Fibroblast of peridontal ligament (primary cell): ENCODE measurements at regions not wholly inside any gene's neighbourhood (a gene's known extent, or its start where the extent isn't known, plus 50 kb on each side); places are given as distances from the start of the nearest gene placed in this dataset.

Experiments used
- DNase-seq: peaks from one replicate; pipeline ENCODE4 v3.0.0-alpha.2; 2010; ENCODE audit errors: extremely low read depth

DNA sequence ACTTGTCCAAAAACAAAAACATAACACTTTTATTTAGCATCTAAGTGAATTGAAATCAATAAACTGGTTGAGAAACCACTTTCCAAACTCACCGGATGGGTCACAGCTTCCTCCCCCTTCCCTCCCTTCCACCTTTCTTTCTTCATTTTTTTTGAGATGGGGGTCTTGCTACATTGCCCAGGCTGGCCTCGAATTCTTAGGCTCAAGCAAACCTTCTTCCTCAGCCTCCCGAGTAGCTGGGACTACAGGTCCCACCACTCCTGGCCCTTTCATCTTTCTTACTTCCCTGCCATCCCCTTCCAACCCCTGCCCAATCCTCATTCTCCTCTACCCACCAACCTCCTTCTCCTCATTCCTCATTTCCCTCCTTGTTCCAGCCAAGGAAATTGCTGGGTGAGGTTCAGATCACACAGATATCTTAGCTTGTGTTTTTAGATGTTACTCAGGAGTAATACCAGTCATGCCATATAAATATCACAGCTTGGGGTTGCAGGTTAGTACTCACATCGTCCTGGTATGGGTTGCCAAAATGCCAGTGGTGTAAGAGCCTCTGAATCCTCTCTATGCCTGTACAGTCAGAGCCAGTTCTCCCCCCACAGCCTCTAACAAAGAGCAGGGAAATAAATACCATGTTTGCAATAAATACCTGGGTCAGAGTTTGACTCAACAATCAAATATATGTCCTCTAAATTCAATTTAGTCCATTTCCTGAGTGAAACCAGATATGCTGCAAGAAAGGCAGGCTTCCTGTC, 132.7 kb upstream of the NDUFV2 start:
- no peak for DNase-seq

DNA sequence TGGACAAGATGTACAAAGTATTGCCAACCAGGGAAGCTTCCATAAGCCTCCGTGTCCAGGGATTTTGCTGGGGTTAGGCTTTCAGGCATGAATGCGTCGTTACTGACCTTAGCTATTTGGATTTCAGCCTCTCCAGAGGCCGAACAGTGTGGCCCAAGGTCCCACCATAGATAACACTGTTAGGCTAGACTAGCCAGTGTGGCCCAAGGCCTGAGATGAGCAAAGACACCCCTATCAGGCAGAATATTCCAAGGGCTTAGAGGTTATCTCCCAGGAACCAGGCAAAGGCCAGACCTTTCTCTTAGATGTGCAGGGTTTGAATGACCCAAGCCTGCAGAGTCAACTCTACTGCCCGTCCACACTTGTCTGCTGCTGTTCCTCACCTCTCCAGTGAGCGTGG, 131.7 kb upstream of the NDUFV2 start:
- no peak for DNase-seq

DNA sequence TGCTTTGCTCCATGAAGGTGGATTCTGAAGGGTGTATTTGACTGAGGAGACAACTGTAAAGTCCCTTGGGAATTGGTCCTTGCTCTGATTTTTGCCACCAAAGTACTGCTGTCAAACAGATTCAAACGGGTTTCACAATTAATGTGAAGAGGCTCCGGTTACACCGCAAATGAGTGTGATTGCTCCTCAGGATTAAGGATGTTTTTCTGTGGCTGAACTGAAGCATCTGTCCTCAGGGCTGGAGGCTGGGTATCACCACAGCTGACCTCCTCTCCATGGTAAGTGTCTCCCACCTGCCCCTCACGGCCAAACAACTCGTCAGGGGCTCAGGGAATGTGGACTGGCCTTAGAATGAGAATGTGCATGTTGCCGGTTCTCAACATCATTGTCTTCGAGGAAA, 130.4 kb upstream of the NDUFV2 start:
- DNase-seq = no peak

DNA sequence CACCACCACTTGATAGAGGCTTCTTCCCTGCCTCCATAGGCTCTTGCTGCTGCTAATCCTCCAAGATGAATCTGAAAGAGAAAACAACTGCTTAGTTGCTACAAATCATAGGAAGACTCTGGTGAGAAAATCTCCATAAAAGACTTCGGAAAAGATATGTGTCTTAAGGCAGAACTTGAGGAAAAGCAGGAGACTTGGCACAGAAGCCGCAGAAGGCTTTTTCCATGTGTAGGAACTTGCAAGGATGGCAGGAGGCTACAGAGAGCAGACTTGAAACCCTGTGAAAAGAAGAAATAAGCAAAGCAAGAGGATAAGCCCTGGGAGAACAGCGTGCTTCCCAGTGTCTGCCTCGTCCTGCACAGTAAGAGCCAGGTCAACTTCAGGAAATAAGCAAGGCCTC, 128.2 kb upstream of the NDUFV2 start:
- DNase-seq = no peak

DNA sequence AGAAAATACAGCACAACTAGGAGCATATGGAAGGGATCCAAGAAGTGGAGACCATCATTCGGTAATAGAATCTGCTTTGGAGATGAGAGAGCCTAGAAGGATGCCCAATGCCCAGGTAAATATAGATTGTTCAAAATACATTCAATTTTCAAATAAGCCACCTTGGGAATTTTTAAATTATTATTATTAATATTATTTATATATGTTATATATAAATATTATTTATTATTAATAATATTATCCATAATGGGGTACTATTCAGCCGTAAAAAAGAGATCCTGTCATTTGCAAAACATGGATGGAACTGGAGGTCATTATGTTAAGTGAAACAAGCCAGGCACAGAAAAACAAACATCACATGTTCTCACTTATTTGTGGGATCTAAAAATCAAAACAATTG, 127.8 kb upstream of the NDUFV2 start:
- DNase-seq = no peak

DNA sequence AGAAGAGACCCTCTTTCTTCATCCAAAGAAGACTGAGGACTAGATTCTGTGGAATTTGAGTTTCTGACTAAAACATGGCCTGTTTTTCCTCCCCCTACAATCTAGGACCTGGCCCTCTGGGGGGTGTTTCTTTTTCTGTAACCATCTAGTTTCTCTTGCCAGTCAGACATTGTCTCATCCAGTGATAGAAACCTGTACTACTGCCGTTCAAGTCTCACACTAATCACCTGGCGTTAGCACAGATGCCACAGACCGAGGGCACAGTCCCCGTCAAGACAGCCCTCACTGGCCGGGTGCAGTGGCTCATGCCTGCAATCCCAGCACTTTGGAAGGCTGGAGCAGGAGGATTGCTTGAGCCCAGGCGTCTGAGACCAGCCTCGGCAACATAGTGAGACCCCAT, 126.9 kb upstream of the NDUFV2 start:
- no peak for DNase-seq

DNA sequence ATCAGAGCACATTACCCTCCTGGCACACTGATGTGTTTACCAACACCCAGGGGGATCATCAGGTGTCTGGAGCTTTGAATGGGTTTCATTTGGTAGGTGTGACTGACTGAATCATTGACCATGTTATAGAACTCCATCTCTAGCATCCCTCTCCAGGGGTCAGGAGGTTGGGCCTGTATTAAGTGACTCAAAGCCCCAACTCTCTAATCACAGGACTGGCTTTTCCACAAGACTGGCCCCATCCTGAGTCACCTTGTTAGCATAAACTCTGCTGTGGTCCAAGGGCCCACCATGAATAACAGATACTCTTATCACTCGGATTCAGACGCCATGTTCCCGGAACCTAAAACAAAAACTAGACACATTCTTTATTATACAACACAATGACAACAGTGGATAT, 125.9 kb upstream of the NDUFV2 start:
- DNase-seq = no peak

DNA sequence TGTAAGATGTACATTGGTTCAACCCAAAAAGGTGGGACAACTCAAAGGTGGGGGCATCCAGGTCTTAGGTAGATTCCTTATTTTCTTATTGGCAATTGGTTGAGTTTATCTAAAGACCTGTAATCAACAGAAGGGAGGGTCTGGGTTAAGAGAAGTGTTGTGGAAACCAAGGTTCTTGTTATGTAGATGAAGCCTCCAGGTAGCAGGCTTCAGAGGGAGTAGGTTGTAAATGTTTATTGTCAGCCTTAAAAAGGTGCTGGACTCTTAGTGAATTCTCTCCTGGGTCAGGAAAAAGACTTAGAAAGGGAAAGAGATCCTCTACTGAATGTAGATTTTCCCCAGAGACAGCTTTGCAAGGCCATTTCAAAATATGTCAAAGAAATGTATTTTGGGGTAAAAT, 125.3 kb upstream of the NDUFV2 start:
- DNase-seq = no peak

DNA sequence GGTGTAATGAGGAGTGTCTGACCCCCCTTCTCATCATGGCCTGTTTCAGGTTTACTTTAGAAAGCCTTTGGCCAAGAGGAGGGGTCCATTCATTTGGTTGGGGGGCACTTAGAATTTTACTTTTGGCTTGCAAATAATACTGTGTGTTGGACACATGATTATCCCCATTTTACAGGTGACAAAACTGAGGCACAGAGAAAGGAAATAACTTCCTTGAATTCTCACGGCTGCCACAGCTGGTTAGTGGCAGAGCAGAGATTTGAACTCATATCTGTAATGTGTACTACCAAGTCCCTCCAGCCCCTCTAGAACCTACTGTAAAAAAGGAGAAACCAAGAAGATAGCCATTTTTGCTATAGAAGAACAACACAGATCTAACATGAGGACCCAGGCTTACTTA, 124.8 kb upstream of the NDUFV2 start:
- no peak for DNase-seq

DNA sequence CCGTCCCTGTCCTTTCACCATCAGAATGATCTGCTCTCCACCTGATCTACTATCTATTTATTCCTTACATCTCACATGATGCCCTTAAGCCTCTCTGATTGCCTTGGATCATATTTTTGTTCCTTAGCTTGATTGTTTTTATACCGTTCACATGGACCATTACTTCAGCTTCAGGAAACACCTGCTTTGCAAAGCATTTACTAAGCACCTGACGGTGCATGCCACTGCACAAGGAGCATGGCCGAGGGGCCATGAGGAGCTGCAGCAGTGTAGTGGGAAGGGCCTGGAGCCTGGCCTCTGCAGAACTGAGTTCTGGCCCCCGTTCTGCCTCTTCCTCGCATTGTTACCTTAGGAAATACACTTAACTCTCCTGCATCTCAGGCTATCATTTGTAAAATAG, 124.1 kb upstream of the NDUFV2 start:
- DNase-seq = no peak

DNA sequence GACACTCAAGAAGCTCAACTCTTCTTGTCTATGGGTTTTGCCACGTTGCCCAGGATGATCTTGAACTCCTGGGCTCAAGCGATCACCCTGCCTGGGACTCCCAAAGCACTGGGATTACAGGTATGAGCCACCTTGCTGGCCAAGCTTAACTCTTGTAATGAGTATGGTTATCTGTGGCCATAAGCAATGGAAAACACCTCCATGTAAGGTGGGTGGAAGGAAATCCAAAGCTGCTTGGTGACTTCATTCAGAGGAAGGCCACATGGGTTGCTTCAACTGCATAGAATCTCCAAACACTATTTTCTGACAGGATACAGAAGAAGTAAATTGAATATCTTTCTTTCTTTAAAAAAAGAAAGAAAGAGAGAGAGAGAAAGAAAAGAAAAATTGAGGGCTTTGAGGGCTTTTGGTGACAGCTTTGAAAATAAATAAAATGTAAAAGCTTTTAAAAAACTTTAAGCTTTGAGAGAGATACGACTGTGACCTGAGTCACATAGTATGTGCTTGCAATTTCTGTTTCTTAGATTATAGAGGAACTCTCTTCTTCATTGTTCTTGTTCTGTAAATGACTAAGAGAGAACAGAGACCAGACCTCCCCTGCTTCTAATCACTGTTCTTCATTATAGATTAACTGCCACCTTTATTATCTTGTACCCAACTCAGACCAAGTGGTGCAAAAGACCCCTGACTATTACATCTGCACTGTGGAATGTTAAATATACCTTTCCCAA, 123.1 kb upstream of the NDUFV2 start:
- DNase-seq = no peak

DNA sequence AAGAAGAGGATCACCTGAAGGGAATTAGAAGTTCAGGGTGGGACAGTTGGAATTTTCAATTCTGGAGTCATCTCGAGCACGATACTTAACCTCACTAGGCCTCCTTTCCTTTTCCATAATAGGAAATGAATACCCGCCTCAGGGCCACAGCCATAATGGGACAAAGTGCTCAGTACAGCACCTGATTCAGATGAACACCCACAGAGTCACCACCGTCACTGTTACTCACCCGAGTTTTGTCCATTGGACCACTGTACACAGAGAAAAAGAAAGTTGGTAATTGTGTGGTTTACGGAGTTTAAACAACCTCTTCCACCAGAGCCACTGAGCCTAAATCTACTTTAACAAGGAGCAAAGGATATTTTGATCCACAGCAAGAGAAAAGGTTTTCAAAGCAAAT, 122.0 kb upstream of the NDUFV2 start:
- no peak for DNase-seq

DNA sequence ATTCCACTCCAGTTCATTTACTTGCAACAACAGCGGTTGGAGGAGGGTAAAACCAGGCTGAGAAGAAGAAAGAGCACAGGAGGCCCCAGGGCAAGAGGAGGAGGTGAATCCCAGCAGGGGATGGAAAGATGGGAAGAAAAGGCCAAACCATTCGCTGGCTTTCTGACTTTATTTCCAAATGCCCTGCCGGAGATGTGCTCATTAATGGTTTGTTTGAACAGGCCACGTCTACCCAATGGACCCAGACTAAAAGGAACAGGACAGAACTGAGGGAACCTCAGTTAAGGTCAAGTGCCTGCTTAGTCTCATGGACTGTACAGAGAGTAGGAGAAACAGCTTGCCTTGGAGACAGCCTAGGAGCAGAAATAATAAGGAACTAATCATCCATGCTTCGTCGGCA, 121.6 kb upstream of the NDUFV2 start:
- no peak for DNase-seq

DNA sequence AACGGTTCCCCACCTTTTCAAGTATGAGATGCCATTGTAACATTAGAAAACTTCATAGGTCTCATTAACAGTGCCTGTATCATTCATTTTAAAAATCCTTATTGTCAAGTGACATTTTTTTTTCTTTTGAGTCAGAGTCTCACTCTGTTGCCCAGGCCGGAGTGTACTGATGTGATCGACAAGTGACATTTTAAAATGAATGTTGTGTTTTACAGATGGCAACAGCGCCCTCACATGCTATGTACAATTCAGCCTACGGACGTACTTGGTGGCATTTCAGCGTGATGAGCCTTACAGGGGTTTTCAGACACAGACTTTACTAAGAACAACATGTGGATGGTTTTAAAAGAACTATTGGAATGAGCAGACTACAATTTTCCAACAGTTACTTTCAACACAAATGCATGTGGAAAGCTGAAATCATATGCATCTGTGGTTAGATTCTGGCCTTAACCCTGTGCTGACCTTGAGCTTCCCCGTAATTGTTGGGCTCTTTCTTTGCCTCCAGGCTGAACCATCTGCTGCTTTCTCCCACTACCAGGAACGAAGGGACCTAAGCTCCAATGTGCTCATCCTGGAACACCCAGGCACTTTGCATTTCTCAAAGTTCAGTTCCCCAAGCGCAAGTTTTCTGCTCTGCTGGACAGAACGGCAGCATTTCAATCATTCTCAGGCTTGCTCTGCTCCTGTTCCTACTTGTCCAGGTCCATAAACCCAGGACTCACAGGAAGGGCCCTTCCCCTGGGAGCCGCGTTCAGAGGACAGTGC, 119.9 kb upstream of the NDUFV2 start:
- peak; percentile 98 for DNase-seq

DNA sequence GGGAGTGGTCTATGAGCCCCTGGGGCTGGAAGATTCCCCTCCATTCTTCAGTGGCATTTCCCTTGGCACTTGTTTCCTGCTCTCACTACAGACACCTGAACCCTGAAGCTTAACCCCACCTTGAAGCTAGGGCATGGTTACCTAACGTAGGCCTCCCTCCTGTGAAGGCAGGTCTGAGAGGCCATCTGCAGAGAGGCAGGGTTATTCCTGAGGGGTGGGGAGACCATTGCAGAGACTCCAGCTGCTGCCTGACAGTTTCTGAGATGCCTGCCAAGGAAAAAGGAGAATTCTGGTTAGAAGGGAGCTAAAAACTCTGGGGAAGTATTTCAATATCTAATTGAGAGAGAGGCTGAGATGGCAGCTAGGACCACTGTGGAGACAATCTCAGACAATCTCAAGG, 119.3 kb upstream of the NDUFV2 start:
- peak; percentile 35 for DNase-seq

DNA sequence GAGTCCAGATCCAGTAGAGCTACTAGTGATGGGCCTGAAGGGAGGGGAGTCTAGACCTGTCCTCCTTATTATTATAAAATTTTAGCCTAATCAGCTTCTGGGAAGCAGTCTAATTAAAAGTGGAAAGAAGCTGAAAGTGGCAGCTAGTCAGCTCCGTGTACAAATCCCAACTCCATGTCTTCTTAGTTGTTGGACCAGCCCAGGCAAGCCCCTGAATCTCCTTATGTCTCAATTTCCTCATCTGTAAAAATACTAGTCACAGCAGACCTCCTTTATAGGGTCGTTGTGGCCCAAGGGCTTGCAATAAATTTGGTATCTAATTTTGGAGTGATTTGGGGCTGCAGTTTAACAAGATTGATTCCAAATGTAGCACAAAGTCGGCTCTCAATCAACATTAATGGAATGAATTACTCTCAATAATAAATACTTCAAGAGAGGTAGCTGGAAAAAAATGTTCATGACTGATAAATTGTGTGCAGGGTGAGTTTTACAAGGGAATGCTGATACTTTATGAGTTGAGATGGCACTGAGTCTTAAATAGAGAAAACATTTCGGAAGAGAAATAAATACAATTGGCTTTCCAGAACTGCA, 118.3 kb upstream of the NDUFV2 start:
- DNase-seq = no peak

DNA sequence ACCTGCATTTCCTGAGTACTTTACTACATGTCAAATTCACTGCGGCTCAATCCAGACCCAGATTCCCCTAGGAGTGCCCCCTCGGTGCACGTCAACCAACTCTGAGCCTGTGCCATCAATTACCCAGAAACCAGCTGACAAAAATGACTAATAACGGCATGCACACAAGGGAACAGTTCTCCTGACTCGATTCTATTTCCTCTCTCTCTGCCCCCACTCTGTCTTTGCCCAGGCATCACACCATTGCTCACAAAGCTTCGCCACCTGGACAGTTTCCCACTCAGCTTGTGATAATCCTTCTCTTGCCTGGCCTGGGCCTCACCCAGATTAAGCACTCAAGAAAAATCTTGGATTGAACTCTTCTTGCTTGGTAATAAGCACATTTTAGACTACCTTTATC, 115.3 kb upstream of the NDUFV2 start:
- peak; percentile 38 for DNase-seq

DNA sequence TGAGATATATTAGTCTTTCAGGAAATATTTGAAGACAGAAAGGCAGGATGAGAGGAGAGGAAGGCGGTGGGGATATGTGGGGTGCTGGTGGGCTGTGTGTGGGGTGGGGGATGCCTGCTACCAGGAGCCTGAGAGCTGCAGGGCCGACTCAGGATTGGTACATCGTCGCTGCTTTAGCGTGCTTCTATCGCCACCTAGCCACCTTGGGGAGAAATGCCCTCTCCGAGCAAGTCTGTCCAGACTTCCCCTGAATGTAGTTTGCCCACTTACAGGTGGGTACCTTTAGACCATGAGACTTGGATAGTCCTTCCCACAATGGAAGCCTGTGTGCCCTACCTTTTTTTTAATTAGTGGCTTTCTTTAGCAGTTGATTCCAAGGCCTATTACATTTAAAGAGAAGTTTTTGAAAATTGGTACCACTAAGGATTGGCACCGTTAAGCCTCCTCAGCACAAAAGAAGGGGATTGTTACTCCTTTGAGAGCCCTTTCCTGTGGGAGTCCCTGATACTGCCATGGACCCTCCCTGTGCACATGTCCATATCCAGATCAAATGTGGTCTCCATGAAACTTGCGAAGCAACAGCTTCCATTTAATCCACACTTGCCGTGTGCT, 114.1 kb upstream of the NDUFV2 start:
- DNase-seq = peak; percentile 71

DNA sequence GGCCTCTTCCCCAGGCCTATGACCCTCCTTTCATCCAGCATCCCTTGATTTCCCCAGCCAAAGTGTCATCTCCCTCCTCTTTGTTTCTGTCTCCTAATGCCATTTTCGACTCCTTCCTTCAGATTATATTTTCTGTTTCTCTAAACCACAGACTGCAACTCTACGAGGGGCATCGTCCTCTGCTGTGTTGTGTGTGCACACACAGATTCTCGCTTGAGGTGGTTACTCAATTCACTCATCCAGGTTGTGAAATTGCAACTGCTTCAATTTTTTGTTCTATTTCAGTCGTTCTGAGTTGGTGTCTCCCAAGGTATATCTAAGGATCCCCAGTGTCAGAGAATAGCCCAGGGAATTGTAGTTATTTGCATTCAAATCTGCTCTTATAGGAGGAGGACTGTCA, 113.5 kb upstream of the NDUFV2 start:
- DNase-seq = no peak

DNA sequence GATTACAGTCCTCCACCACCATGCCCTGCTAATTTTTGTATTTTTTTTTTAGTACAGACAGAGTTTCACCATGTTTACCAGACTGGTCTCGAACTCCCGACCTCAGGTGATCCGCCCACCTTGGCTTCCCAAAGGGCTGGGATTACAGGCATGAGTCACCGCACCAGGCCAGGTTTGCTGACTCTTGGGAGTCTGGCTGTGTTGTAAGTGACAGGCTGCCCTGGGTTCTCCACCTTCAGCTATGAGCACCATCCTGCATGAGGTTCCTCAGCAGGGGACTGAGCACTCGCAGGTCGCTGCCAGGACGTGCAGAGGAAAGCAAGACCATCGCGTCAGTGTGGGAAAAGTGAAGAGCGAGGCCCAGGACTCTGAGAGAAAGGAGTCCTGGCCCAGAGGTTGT, 112.6 kb upstream of the NDUFV2 start:
- DNase-seq = no peak

DNA sequence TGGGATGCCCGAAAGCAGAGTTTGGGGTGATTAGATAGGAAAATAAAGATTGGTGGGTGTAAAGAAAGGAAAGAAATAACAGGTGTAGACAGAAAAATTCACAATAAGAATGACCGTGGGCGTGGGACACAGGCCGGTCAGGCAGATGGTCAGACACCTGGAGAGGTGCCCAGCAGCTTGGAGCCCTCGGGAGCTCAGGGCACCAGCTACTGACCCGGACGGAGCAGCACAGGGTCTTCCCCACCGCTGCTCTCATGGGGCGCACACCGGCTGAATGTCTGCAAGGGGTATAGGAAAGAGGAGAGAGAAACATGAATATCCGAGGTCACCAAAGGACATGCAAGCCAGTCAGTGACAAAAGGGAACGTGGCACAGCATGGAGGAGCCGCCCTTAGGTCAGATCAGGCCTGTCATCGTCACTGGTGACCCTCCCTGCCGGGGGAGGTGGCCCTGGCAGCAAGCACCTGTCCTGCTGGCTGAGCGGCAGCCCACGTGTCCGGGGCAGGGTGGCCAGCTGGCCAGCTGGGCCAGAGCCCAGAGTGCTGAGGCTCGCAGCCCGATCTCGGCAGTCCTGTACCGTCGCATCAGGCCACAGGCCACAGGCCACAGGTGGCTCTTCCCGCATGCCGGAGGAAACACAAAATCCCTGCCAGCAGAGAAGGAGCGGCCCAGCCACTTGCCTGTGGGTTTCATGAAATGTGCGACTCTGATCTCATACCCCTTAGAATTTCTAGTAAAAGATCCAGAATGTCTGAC, 112.0 kb upstream of the NDUFV2 start:
- DNase-seq = no peak
